Heart left ventricle (tissue), 13 donors: ENCODE measurements at regions not wholly inside any gene's neighbourhood (a gene's known extent, or its start where the extent isn't known, plus 50 kb on each side); places are given as distances from the start of the nearest gene placed in this dataset.

Source experiments
- CTCF ChIP-seq, 12 donors: fragments of 200-600 bp; sonication (generic) in 4 of 12; IDR thresholded peaks; one replicate each; pipeline versions ENCODE4 v1.5.0 to v1.8.0; 2018 to 2022; ENCODE audit warnings: antibody characterized with exemption in 12 of 12, mild to moderate bottlenecking in 5 of 12
- POLR2A ChIP-seq, 2 donors: fragments of 450-650 bp; IDR thresholded peaks; one replicate each; pipeline ENCODE4 v1.6.1; 2017; ENCODE audit warnings: antibody characterized with exemption in 2 of 2, mild to moderate bottlenecking in 2 of 2, moderate library complexity in 2 of 2
- donor health status: ischemic (EF 13 %, LVEDD 7.1; RV severe dilation, severe dysfunction).
- donor health status: DM: no; HTN: yes; CAD: no.
- donor health status: DM: no; HTN: no; CAD: no.
- donor health status: ischemic (EF 25% LVEDD 6.9; RV normal size, moderate dysfunction).
- donor health status: ischemic (EF 25% LVEDD 5.7; RV mildly dilated, moderate dysfunction).
- donor health status: ischemic (EF 35%, LVEDD 5.7; RV mildly dilated, moderate dysfunction).
- donor health status: nonischemic (EF 11% LVEDD 7.7; RV severe dilation, severe dysfunction).
- donor health status: DM: yes; HTN: yes; CAD: no.
- donor health status: PGD.
- donor health status: ischemic (EF 29% LVEDD 5.4; RV normal size, mild dysfunction).
- donor health status: nonischemic (EF 23%, LVEDD 6.1; RV moderate dilation, normal function).

- TF ChIP-seq CTCF (IDR thresholded peaks at IDR 0.05) = no peak
- TF ChIP-seq POLR2A (IDR thresholded peaks at IDR 0.05) = no peak
These were observed 100.9 kb downstream of the CD83 start for GRCh38 chr6:14218519-14218800.
